ENCODE measurements at regions not wholly inside any gene's neighbourhood (a gene's known extent, or its start where the extent isn't known, plus 50 kb on each side); places are given as distances from the start of the nearest gene placed in this dataset.

GRCh38 chr3:6770397-6770690 lies 90.6 kb upstream of the GRM7 start:
- TF ChIP-seq CTCF (IDR thresholded peaks at IDR 0.05) (no peak), POLR2A (IDR thresholded peaks at IDR 0.05) (no peak)

Measured in prostate gland (tissue), 2 donors.